IMR-90 (cell line): ENCODE measurements at regions not wholly inside any gene's neighbourhood (a gene's known extent, or its start where the extent isn't known, plus 50 kb on each side); places are given as distances from the start of the nearest gene placed in this dataset.

Experiments used
- ATAC-seq: fragments of 200-7000 bp; cut with Tn5 transposase; 2 replicates; pipeline ENCODE4 v1.9.1; 2020; ENCODE audit warnings: low read depth, mild to moderate bottlenecking, moderate library complexity
- BruUV-seq: library from RNA; stranded (reverse); fragments of 400-500 nt; replicated peaks from 2 replicates; lab custom pipeline; 2021; lab: Mats Ljungman, UMichigan
- CTCF ChIA-PET: fragments of 300-600 bp; formaldehyde crosslinking; extraction: SDS; loops from one replicate; lab custom pipeline; 2021; ENCODE audit warnings: antibody characterized with exemption; lab: Yijun Ruan, JAX
- POLR2A ChIA-PET: fragments of 300-600 bp; sonication (Branson Sonifier 250); formaldehyde crosslinking; loops from one replicate; lab custom pipeline; 2022; ENCODE audit warnings: antibody characterized with exemption; ENCODE audit not compliant: unreplicated experiment; lab: Charles Lee
- DNase-seq: peaks from one replicate; pipeline ENCODE4 v3.0.0; 2013
- H2AFZ ChIP-seq: replicated peaks from 2 replicates; pipeline ENCODE3; 2013; ENCODE audit warnings: low read length, mild to moderate bottlenecking; ENCODE audit not compliant: poor library complexity
- H2AK5ac ChIP-seq: 2 replicates; pipeline ENCODE4 v1.6.1; 2013; ENCODE audit warnings: low read depth, low read length, inconsistent platforms
- H2AK9ac ChIP-seq: replicated peaks from 2 replicates; pipeline ENCODE3; 2013; ENCODE audit warnings: mild to moderate bottlenecking, low read depth, low read length, moderate library complexity; ENCODE audit not compliant: poor library complexity
- H2BK120ac ChIP-seq: 2 replicates; pipeline ENCODE4 v1.6.1; 2013; ENCODE audit warnings: low read depth, low read length, inconsistent platforms
- H2BK15ac ChIP-seq: 3 replicates; pipeline ENCODE4 v1.6.1; 2013; ENCODE audit warnings: low read depth, low read length, inconsistent platforms
- H2BK20ac ChIP-seq: 2 replicates; pipeline ENCODE4 v1.6.1; 2013; ENCODE audit warnings: low read depth, mild to moderate bottlenecking, inconsistent platforms, low read length, moderate library complexity
- H2BK5ac ChIP-seq: 2 replicates; pipeline ENCODE4 v1.6.1; 2013; ENCODE audit warnings: mild to moderate bottlenecking, low read depth, low read length, inconsistent platforms; ENCODE audit not compliant: poor library complexity, severe bottlenecking
- H3K14ac ChIP-seq: replicated peaks from 2 replicates; pipeline ENCODE4 v1.6.1; 2013; ENCODE audit warnings: low read depth, low read length, inconsistent platforms
- H3K18ac ChIP-seq: 2 replicates; pipeline ENCODE4 v1.6.1; 2013; ENCODE audit warnings: low read depth, low read length, control low read depth
- H3K23ac ChIP-seq: 2 replicates; pipeline ENCODE4 v1.6.1; 2013; ENCODE audit warnings: low read depth, low read length, inconsistent platforms
- H3K27ac ChIP-seq: 2 replicates; pipeline ENCODE4 v1.5.1; 2013; ENCODE audit warnings: mild to moderate bottlenecking, control low read depth, low read length; ENCODE audit not compliant: insufficient read depth
- H3K27me3 ChIP-seq: 2 replicates; pipeline ENCODE4 v1.6.1; 2013; ENCODE audit warnings: low read length; ENCODE audit not compliant: control insufficient read depth, insufficient read depth
- H3K36me3 ChIP-seq: 2 replicates; pipeline ENCODE4 v1.6.1; 2013; ENCODE audit warnings: low read length, mixed read lengths; ENCODE audit not compliant: control insufficient read depth, insufficient read depth
- H3K4ac ChIP-seq: 2 replicates; pipeline ENCODE4 v1.6.1; 2013; ENCODE audit warnings: low read depth, low read length, inconsistent platforms
- H3K4me1 ChIP-seq: 2 replicates; pipeline ENCODE4 v1.6.1; 2013; ENCODE audit warnings: low read length, mixed read lengths; ENCODE audit not compliant: control insufficient read depth, insufficient read depth
- H3K4me2 ChIP-seq: 2 replicates; pipeline ENCODE4 v1.6.1; 2013; ENCODE audit warnings: low read depth, mild to moderate bottlenecking, control low read depth, low read length, moderate library complexity
- H3K4me3 ChIP-seq: 2 replicates; pipeline ENCODE4 v1.5.1; 2013; ENCODE audit warnings: low read depth, mild to moderate bottlenecking, control low read depth, low read length, moderate library complexity; ENCODE audit not compliant: insufficient read depth
- H3K56ac ChIP-seq: 2 replicates; pipeline ENCODE4 v1.6.1; 2013; ENCODE audit warnings: low read length, inconsistent platforms; ENCODE audit not compliant: insufficient read depth; ENCODE audit errors: extremely low read depth
- H3K79me1 ChIP-seq, 2 experiments: 2 replicates each; pipeline ENCODE4 v1.6.1; 2013; ENCODE audit warnings: low read length in 2 of 2, inconsistent platforms in 1 of 2, low read depth in 1 of 2
- H3K9ac ChIP-seq: 2 replicates; pipeline ENCODE4 v1.6.1; 2013; ENCODE audit warnings: low read depth, low read length, control low read depth
- H3K9me1 ChIP-seq: 2 replicates; pipeline ENCODE4 v1.6.1; 2013; ENCODE audit warnings: low read length, inconsistent platforms; ENCODE audit not compliant: insufficient read depth
- H3K9me3 ChIP-seq: 2 replicates; pipeline ENCODE4 v1.6.1; 2013; ENCODE audit warnings: low read length; ENCODE audit not compliant: control insufficient read depth, insufficient read depth
- H4K20me1 ChIP-seq: 2 replicates; pipeline ENCODE4 v1.6.1; 2013; ENCODE audit warnings: low read length, inconsistent platforms; ENCODE audit not compliant: insufficient read depth
- H4K5ac ChIP-seq: 2 replicates; pipeline ENCODE4 v1.6.1; 2013; ENCODE audit warnings: mild to moderate bottlenecking, low read depth, low read length, control low read depth
- H4K8ac ChIP-seq, 2 experiments: 2 replicates each; pipeline ENCODE4 v1.6.1; 2013; ENCODE audit warnings: low read depth in 2 of 2, low read length in 2 of 2, control low read depth in 1 of 2, inconsistent platforms in 1 of 2
- H4K91ac ChIP-seq: 2 replicates; pipeline ENCODE4 v1.6.1; 2013; ENCODE audit warnings: low read depth, low read length, inconsistent platforms; ENCODE audit not compliant: insufficient read depth
- BHLHE40 ChIP-seq: fragments of 150-350 bp; IDR thresholded peaks from 2 replicates; pipeline ENCODE4 v1.6.1; 2016; ENCODE audit warnings: mild to moderate bottlenecking, low read depth, low read length
- CEBPB ChIP-seq: IDR thresholded peaks from 2 replicates; pipeline ENCODE4 v1.6.1; 2012; ENCODE audit warnings: low read depth, low read length, improper control_type of control experiment
- ELK1 ChIP-seq: fragments of 150-350 bp; IDR thresholded peaks from 2 replicates; pipeline ENCODE4 v1.6.1; 2016; ENCODE audit warnings: low read depth, mild to moderate bottlenecking, low read length, moderate library complexity, borderline replicate concordance
- FOS ChIP-seq: fragments of 150-350 bp; IDR thresholded peaks from 2 replicates; pipeline ENCODE4 v1.6.1; 2016; ENCODE audit warnings: low read depth, low read length
- MAFK ChIP-seq: IDR thresholded peaks from 2 replicates; pipeline ENCODE4 v1.6.1; 2012; ENCODE audit warnings: low read depth, low read length, improper control_type of control experiment
- MAZ ChIP-seq: IDR thresholded peaks from 2 replicates; pipeline ENCODE4 v1.6.1; 2012; ENCODE audit warnings: low read depth, mild to moderate bottlenecking, low read length, improper control_type of control experiment, moderate library complexity, borderline replicate concordance
- MXI1 ChIP-seq: IDR thresholded peaks from 2 replicates; pipeline ENCODE4 v1.6.1; 2012; ENCODE audit warnings: low read depth, mild to moderate bottlenecking, low read length, moderate library complexity, borderline replicate concordance
- NFE2L2 ChIP-seq: fragments of 150-350 bp; IDR thresholded peaks from 2 replicates; pipeline ENCODE4 v1.6.1; 2016; ENCODE audit warnings: low read depth, mild to moderate bottlenecking, low read length
- POLR2A ChIP-seq: IDR thresholded peaks from 2 replicates; pipeline ENCODE4 v1.6.1; 2012; ENCODE audit warnings: mild to moderate bottlenecking, low read depth, low read length
- RAD21 ChIP-seq: IDR thresholded peaks from 2 replicates; pipeline ENCODE4 v1.6.1; 2012; ENCODE audit warnings: low read length, improper control_type of control experiment
- RCOR1 ChIP-seq: IDR thresholded peaks from 2 replicates; pipeline ENCODE4 v1.6.1; 2012; ENCODE audit warnings: mild to moderate bottlenecking, low read length, improper control_type of control experiment; ENCODE audit not compliant: insufficient replicate concordance
- SMC3 ChIP-seq: fragments of 150-350 bp; IDR thresholded peaks from 2 replicates; pipeline ENCODE4 v1.6.1; 2016; ENCODE audit warnings: low read depth, mild to moderate bottlenecking, antibody characterized with exemption, low read length, moderate library complexity
- WGBS, 2 experiments: methylation state at CpG; one replicate each; pipeline versions ENCODE4 v1.1.5 to v1.1.7; 2013; ENCODE audit warnings: missing lambda C conversion rate in 2 of 2; ENCODE audit not compliant: insufficient read length in 1 of 2; ENCODE audit errors: extremely low coverage in 2 of 2; 5-methylcytosine and 5-hydroxymethylcytosine counted together
- dilution Hi-C: fragments of 300-500 bp; cut with HindIII; formaldehyde crosslinking; loops from one replicate; pipeline ENCODE4 v1.14.3; 2018; ENCODE audit warnings: low sequenced_read_pairs; ENCODE audit not compliant: unreplicated experiment
- in situ Hi-C: fragments of 300-500 bp; cut with MboI; formaldehyde crosslinking; loops from 3 replicates; pipeline ENCODE4 v1.14.3; 2019; ENCODE audit warnings: low sequenced_read_pairs, inconsistent platforms, mixed read lengths
- intact Hi-C: fragments of 100-400 bp; cut with micrococcal nuclease; formaldehyde crosslinking; loops from 2 replicates; pipeline ENCODE4 v1.10.0; 2022
- TF ChIP-seq, protein P1 (sequence below): conservative IDR thresholded peaks from 2 replicates; pipeline ENCODE4 v1.5.1; 2012; ENCODE audit warnings: mild to moderate bottlenecking, low read depth, low read length, improper control_type of control experiment

GRCh38 chr4:147123146-147123545 lies 177.5 kb upstream of the TTC29 start:
- no TSS peak for BruUV-seq
- Histone ChIP-seq H3K4ac (no peak overlapping the region), H3K4me2 (peak overlapping the region; percentile 49; the same call in 1 of the 2 replicates), H3K27ac (peak overlapping the region; percentile 73; the same call in 1 of the 2 replicates), H3K18ac (peak overlapping the region; percentile 72; the same call in 1 of the 2 replicates), H3K14ac (no peak overlapping the region), H2BK15ac (no peak overlapping the region), H4K91ac (no peak overlapping the region), H4K20me1 (no peaks in the 10 kb centered on the region), H2BK120ac (no peak overlapping the region), H2AK9ac (no peak overlapping the region), H3K9me1 (no peaks in the 10 kb centered on the region), H4K8ac (no peak overlapping the region), H2AK5ac (no peak overlapping the region), H3K36me3 (no peaks in the 10 kb centered on the region), H2AFZ (no peak overlapping the region), H3K4me1 (peaks cover 5% of the 10 kb centered on the region), H3K79me1 (no peaks in the 10 kb centered on the region), H3K56ac (no peak overlapping the region), H2BK5ac (no peak overlapping the region), H2BK20ac (no peak overlapping the region), H3K4me3 (no peak overlapping the region), H4K5ac (no peak overlapping the region), H3K23ac (no peak overlapping the region), H3K27me3 (no peaks in the 10 kb centered on the region), H3K9ac (no peak overlapping the region), H3K9me3 (no peaks in the 10 kb centered on the region)
- dilution Hi-C loops = no loop called here
- in situ Hi-C loops = no loop called here
- peak; percentile 75 for ATAC-seq
- POLR2A ChIA-PET = no interaction called here
- TF ChIP-seq, protein P1, sequence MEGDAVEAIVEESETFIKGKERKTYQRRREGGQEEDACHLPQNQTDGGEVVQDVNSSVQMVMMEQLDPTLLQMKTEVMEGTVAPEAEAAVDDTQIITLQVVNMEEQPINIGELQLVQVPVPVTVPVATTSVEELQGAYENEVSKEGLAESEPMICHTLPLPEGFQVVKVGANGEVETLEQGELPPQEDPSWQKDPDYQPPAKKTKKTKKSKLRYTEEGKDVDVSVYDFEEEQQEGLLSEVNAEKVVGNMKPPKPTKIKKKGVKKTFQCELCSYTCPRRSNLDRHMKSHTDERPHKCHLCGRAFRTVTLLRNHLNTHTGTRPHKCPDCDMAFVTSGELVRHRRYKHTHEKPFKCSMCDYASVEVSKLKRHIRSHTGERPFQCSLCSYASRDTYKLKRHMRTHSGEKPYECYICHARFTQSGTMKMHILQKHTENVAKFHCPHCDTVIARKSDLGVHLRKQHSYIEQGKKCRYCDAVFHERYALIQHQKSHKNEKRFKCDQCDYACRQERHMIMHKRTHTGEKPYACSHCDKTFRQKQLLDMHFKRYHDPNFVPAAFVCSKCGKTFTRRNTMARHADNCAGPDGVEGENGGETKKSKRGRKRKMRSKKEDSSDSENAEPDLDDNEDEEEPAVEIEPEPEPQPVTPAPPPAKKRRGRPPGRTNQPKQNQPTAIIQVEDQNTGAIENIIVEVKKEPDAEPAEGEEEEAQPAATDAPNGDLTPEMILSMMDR = no peak
- TF ChIP-seq SMC3 = no peak
- TF ChIP-seq POLR2A = no peak
- no peak for TF ChIP-seq CEBPB
- TF ChIP-seq NFE2L2 = no peak
- no peak for TF ChIP-seq ELK1
- TF ChIP-seq BHLHE40 = no peak
- TF ChIP-seq FOS = no peak
- TF ChIP-seq MAZ = no peak
- TF ChIP-seq RCOR1 = no peak
- no peak for TF ChIP-seq RAD21
- TF ChIP-seq MAFK = no peak
- no peak for TF ChIP-seq MXI1
- CTCF ChIA-PET = interaction anchor here (0.9 to 1.5 kb wide), 2 partner anchors 15 to 743 kb away, joined by 3 to 8 read pairs; no protein-coding TSS in a partner anchor
- DNase-seq = peak; percentile 52
- intact Hi-C loops = no loop called here
- WGBS, 2 experiments = no CpG with 5 or more reads among the region's 1 CpG
